ENCODE measurements at regions not wholly inside any gene's neighbourhood (a gene's known extent, or its start where the extent isn't known, plus 50 kb on each side); places are given as distances from the start of the nearest gene placed in this dataset.

DNA sequence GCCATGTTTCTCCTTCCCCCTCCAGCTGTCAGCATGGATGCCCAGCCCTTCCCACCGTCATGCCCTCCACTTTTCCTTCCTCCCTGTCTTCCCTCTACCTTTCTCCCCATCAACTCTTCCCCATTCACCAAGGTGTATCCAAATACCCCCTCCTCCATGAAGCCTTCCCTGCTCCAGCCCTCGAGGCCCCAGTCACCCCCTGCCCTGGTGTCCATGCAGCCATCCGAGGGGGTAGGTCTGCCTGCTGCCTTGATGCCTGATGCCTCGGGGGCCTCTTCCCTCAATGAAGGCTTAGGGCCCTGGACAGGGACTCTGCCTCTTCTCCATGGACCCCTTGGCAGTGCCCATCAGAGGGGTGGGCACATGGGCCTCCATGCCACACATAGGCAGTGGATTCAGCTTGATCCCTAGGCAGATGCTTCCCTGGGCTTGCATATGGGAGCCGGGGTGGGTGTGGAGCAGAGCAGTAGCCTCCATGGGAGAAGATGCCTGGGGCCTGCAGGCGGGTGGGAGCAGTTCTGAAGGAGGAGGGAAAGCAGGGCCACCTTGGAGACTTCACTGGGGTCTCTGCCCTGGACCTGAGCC lies 795.8 kb downstream of the BRD1 start:
- Histone ChIP-seq H3K4me1 (ENCODE audit: control insufficient read depth, insufficient read depth, low read length) (no peaks in the 10 kb centered on the region), H3K4me3 (ENCODE audit: low read depth in 2 of 2, low read length in 2 of 2) (no peak overlapping the region), H3K27me3 (ENCODE audit: control insufficient read depth, insufficient read depth, low read length) (no peaks in the 10 kb centered on the region), H3K36me3 (ENCODE audit: control insufficient read depth, insufficient read depth, low read length) (no peaks in the 10 kb centered on the region), H3K27ac (ENCODE audit: low read length) (no peak overlapping the region), H3K9me3 (ENCODE audit: control insufficient read depth, insufficient read depth, low read depth, low read length) (no peaks in the 10 kb centered on the region)
- ATAC-seq: no peak
- DNase-seq (ENCODE audit: low read depth, low spot score): no peak
- no peak for TF ChIP-seq TCF7L2 (IDR thresholded peaks at IDR 0.05; ENCODE audit: low read depth, low read length)
- no peak for TF ChIP-seq SIN3A (IDR thresholded peaks at IDR 0.05; ENCODE audit: borderline replicate concordance, insufficient read depth, low read depth, low read length)
- TF ChIP-seq, protein P1, sequence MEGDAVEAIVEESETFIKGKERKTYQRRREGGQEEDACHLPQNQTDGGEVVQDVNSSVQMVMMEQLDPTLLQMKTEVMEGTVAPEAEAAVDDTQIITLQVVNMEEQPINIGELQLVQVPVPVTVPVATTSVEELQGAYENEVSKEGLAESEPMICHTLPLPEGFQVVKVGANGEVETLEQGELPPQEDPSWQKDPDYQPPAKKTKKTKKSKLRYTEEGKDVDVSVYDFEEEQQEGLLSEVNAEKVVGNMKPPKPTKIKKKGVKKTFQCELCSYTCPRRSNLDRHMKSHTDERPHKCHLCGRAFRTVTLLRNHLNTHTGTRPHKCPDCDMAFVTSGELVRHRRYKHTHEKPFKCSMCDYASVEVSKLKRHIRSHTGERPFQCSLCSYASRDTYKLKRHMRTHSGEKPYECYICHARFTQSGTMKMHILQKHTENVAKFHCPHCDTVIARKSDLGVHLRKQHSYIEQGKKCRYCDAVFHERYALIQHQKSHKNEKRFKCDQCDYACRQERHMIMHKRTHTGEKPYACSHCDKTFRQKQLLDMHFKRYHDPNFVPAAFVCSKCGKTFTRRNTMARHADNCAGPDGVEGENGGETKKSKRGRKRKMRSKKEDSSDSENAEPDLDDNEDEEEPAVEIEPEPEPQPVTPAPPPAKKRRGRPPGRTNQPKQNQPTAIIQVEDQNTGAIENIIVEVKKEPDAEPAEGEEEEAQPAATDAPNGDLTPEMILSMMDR (IDR thresholded peaks at IDR 0.05): no peak
- TF ChIP-seq, protein P2, sequence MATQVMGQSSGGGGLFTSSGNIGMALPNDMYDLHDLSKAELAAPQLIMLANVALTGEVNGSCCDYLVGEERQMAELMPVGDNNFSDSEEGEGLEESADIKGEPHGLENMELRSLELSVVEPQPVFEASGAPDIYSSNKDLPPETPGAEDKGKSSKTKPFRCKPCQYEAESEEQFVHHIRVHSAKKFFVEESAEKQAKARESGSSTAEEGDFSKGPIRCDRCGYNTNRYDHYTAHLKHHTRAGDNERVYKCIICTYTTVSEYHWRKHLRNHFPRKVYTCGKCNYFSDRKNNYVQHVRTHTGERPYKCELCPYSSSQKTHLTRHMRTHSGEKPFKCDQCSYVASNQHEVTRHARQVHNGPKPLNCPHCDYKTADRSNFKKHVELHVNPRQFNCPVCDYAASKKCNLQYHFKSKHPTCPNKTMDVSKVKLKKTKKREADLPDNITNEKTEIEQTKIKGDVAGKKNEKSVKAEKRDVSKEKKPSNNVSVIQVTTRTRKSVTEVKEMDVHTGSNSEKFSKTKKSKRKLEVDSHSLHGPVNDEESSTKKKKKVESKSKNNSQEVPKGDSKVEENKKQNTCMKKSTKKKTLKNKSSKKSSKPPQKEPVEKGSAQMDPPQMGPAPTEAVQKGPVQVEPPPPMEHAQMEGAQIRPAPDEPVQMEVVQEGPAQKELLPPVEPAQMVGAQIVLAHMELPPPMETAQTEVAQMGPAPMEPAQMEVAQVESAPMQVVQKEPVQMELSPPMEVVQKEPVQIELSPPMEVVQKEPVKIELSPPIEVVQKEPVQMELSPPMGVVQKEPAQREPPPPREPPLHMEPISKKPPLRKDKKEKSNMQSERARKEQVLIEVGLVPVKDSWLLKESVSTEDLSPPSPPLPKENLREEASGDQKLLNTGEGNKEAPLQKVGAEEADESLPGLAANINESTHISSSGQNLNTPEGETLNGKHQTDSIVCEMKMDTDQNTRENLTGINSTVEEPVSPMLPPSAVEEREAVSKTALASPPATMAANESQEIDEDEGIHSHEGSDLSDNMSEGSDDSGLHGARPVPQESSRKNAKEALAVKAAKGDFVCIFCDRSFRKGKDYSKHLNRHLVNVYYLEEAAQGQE (IDR thresholded peaks at IDR 0.05; ENCODE audit: insufficient read depth in 1 of 2, low read depth in 2 of 2, low read length in 1 of 2): no peak
- TF ChIP-seq POLR2AphosphoS5 (IDR thresholded peaks at IDR 0.05; ENCODE audit: low read depth, low read length): no peak
- intact Hi-C loops (cut with micrococcal nuclease; ENCODE audit: unreplicated experiment): no loop called here
- no TSS peak for BruUV-seq (replicated peaks)
- ChIA-PET POLR2A (no interaction called here), CTCF (no interaction called here)
- in situ Hi-C loops (cut with HindIII; ENCODE audit: low pct_unique_long_range_greater_than_20kb, low sequenced_read_pairs): no loop called here

DNA sequence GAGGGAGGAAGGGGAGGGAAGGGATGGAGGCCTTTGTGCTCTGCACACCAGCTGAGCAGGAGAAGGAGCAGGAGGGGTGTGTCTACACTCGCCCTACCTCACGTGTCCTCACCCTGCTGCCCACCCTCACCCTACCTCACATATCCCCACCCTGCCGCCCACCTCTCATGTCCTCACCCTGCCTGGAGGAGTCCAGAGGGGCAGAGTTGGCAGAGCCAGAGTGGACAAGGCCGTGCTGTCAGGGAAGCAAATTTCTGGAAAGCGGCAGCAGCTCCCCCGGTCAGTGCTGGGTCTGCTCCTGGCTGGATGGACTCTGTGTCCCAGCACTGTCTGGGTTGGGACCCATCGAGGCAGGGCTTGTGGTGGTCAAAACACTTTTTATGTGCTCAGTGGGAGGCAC lies 799.6 kb downstream of the BRD1 start:
- no peak for ATAC-seq
- TF ChIP-seq POLR2AphosphoS5 (IDR thresholded peaks at IDR 0.05; ENCODE audit: low read depth, low read length) (no peak), SIN3A (IDR thresholded peaks at IDR 0.05; ENCODE audit: borderline replicate concordance, insufficient read depth, low read depth, low read length) (no peak), TCF7L2 (IDR thresholded peaks at IDR 0.05; ENCODE audit: low read depth, low read length) (no peak)
- TF ChIP-seq, protein P1 (IDR thresholded peaks at IDR 0.05): no peak
- TF ChIP-seq, protein P2 (IDR thresholded peaks at IDR 0.05; ENCODE audit: insufficient read depth in 1 of 2, low read depth in 2 of 2, low read length in 1 of 2): no peak
- Histone ChIP-seq H3K36me3 (ENCODE audit: control insufficient read depth, insufficient read depth, low read length) (no peaks in the 10 kb centered on the region), H3K4me3 (ENCODE audit: low read depth in 2 of 2, low read length in 2 of 2) (no peak overlapping the region), H3K27me3 (ENCODE audit: control insufficient read depth, insufficient read depth, low read length) (no peaks in the 10 kb centered on the region), H3K4me1 (ENCODE audit: control insufficient read depth, insufficient read depth, low read length) (no peaks in the 10 kb centered on the region), H3K9me3 (ENCODE audit: control insufficient read depth, insufficient read depth, low read depth, low read length) (no peaks in the 10 kb centered on the region), H3K27ac (ENCODE audit: low read length) (no peak overlapping the region)
- ChIA-PET POLR2A (no interaction called here), CTCF (no interaction called here)
- no peak for DNase-seq (ENCODE audit: low read depth, low spot score)
- BruUV-seq (replicated peaks): no TSS peak
- intact Hi-C loops (cut with micrococcal nuclease; ENCODE audit: unreplicated experiment) (no loop called here), in situ Hi-C loops (cut with HindIII; ENCODE audit: low pct_unique_long_range_greater_than_20kb, low sequenced_read_pairs) (no loop called here)

All from Panc1 (cell line).